NCI-H1092 treated with DMSO at 0.1 percent for 48 hours (cell line): ENCODE measurements at regions not wholly inside any gene's neighbourhood (a gene's known extent, or its start where the extent isn't known, plus 50 kb on each side); places are given as distances from the start of the nearest gene placed in this dataset.
"Not testable (repeated sequence)": the region's sequence is repeated elsewhere in the genome, so short reads cannot be mapped to it uniquely, and the experiment has no call there.

ENCODE experiments used
- DNase-seq: peaks from one replicate; lab custom pipeline; 2025; lab: John Stamatoyannopoulos, UW

GRCh38 chr17:20843799-20844553 is 198.8 kb downstream of the USP22 start:
- DNase-seq, result not testable (repeated sequence)

GRCh38 chr17:20848869-20849443 is 193.9 kb downstream of the USP22 start:
- not testable (repeated sequence) for DNase-seq

- not testable (repeated sequence) for DNase-seq
Measured at GRCh38 chr17:20851591-20852238, 191.1 kb downstream of the USP22 start.

- no peak for DNase-seq
Measured at GRCh38 chr17:20852239-20852989, 190.4 kb downstream of the USP22 start.

- DNase-seq, result no peak
Measured at GRCh38 chr17:20852990-20853370, 189.8 kb downstream of the USP22 start.

- not testable (repeated sequence) for DNase-seq
Measured at GRCh38 chr17:20855910-20856470, 186.8 kb downstream of the USP22 start.

- not testable (repeated sequence) for DNase-seq
Measured at GRCh38 chr17:20866444-20867209, 176.2 kb downstream of the USP22 start.

GRCh38 chr17:20867436-20867937 is 175.3 kb downstream of the USP22 start:
- DNase-seq, result not testable (repeated sequence)

GRCh38 chr17:20867938-20868661 is 174.7 kb downstream of the USP22 start:
- not testable (repeated sequence) for DNase-seq

GRCh38 chr17:20868662-20869007 is 174.2 kb downstream of the USP22 start:
- DNase-seq, result not testable (repeated sequence)

GRCh38 chr17:20873173-20873572 is 169.6 kb downstream of the USP22 start:
- not testable (repeated sequence) for DNase-seq

- not testable (repeated sequence) for DNase-seq
Measured at GRCh38 chr17:20873688-20874328, 169.0 kb downstream of the USP22 start.

GRCh38 chr17:20877384-20877783 is 165.4 kb downstream of the USP22 start:
- DNase-seq, result not testable (repeated sequence)

- no peak for DNase-seq
Measured at GRCh38 chr17:20890338-20890737, 152.5 kb downstream of the USP22 start.

- DNase-seq, result not testable (repeated sequence)
Measured at GRCh38 chr17:20895426-20895825, 147.4 kb downstream of the USP22 start.

GRCh38 chr17:20896153-20896649 is 146.6 kb downstream of the USP22 start:
- no peak for DNase-seq

GRCh38 chr17:20898726-20899125 is 144.1 kb downstream of the USP22 start:
- DNase-seq, result not testable (repeated sequence)

GRCh38 chr17:20902496-20902895 is 140.3 kb downstream of the USP22 start:
- not testable (repeated sequence) for DNase-seq

- DNase-seq, result not testable (repeated sequence)
Measured at GRCh38 chr17:20903549-20903948, 139.3 kb downstream of the USP22 start.
